Keratinocyte (primary cell): ENCODE measurements at regions not wholly inside any gene's neighbourhood (a gene's known extent, or its start where the extent isn't known, plus 50 kb on each side); places are given as distances from the start of the nearest gene placed in this dataset.

Experiments used
- DNase-seq: peaks from one replicate; pipeline ENCODE4 v3.0.0-alpha.2; 2011; ENCODE audit warnings: low read depth, missing footprints, low spot score
- FAIRE-seq: peaks from 2 replicates; lab custom pipeline; 2011; peaks lifted over from hg19 to GRCh38; lab: Jason Lieb, UNC
- H2AFZ ChIP-seq: 2 replicates; pipeline ENCODE4 v1.6.0; 2012; ENCODE audit warnings: low read length, control low read depth, inconsistent platforms; ENCODE audit not compliant: control insufficient read depth
- H3K27ac ChIP-seq: 2 replicates; pipeline ENCODE4 v1.5.1; 2011; ENCODE audit warnings: low read length; ENCODE audit not compliant: control insufficient read depth, insufficient read depth
- H3K27me3 ChIP-seq: 3 replicates; pipeline ENCODE4 v1.6.0; 2011; ENCODE audit warnings: low read length; ENCODE audit not compliant: control insufficient read depth, insufficient read depth; ENCODE audit errors: extremely low read depth
- H3K36me3 ChIP-seq, 2 experiments: 2 replicates in 1 of 2; 3 replicates in 1 of 2; pipeline ENCODE4 v1.5.1; 2011; ENCODE audit warnings: low read length in 2 of 2, mild to moderate bottlenecking in 1 of 2; ENCODE audit not compliant: control insufficient read depth in 2 of 2, insufficient read depth in 2 of 2; ENCODE audit errors: extremely low read depth in 1 of 2
- H3K4me1 ChIP-seq: 3 replicates; pipeline ENCODE4 v1.5.1; 2011; ENCODE audit warnings: low read length; ENCODE audit not compliant: control insufficient read depth, insufficient read depth; ENCODE audit errors: extremely low read depth
- H3K4me2 ChIP-seq: 3 replicates; pipeline ENCODE4 v1.6.0; 2011; ENCODE audit warnings: low read depth, low read length; ENCODE audit not compliant: control insufficient read depth, insufficient read depth; ENCODE audit errors: extremely low read depth
- H3K4me3 ChIP-seq, 3 experiments: fragments of 200-600 bp in 1 of 3; sonication (generic) in 1 of 3; 2 replicates in 2 of 3; 3 replicates in 1 of 3; pipeline ENCODE4 v1.5.1; 2011 to 2016; ENCODE audit warnings: low read length in 3 of 3, mild to moderate bottlenecking in 3 of 3, control low read depth in 2 of 3, inconsistent platforms in 1 of 3, low read depth in 1 of 3, mixed read lengths in 1 of 3, mixed run types in 1 of 3, moderate library complexity in 1 of 3; ENCODE audit not compliant: control insufficient read depth in 2 of 3, insufficient read depth in 2 of 3; ENCODE audit errors: extremely low read depth in 1 of 3
- H3K79me2 ChIP-seq: 2 replicates; pipeline ENCODE4 v1.6.0; 2012; ENCODE audit warnings: low read length; ENCODE audit not compliant: control insufficient read depth, insufficient read depth
- H3K9ac ChIP-seq: 3 replicates; pipeline ENCODE4 v1.6.0; 2011; ENCODE audit warnings: low read length; ENCODE audit not compliant: control insufficient read depth, insufficient read depth; ENCODE audit errors: extremely low read depth
- H3K9me1 ChIP-seq: 3 replicates; pipeline ENCODE4 v1.6.0; 2011; ENCODE audit warnings: low read length; ENCODE audit not compliant: control insufficient read depth, insufficient read depth; ENCODE audit errors: extremely low read depth
- H3K9me3 ChIP-seq: 2 replicates; pipeline ENCODE4 v1.5.1; 2012; ENCODE audit warnings: low read depth, low read length; ENCODE audit not compliant: control insufficient read depth
- H4K20me1 ChIP-seq: 3 replicates; pipeline ENCODE4 v1.6.0; 2011; ENCODE audit warnings: low read length; ENCODE audit not compliant: control insufficient read depth, insufficient read depth; ENCODE audit errors: extremely low read depth
- CTCF ChIP-seq, 3 experiments: IDR thresholded peaks in 1 of 3; conservative IDR thresholded peaks in 1 of 3; optimal IDR thresholded peaks in 1 of 3; 2 replicates in 2 of 3; 3 replicates in 1 of 3; pipeline versions ENCODE3 to v1.5.1; 2011; ENCODE audit warnings: low read length in 3 of 3, mild to moderate bottlenecking in 3 of 3, moderate library complexity in 2 of 3, control low read depth in 1 of 3, inconsistent platforms in 1 of 3; ENCODE audit not compliant: insufficient read depth in 2 of 3; ENCODE audit errors: extremely low read depth in 1 of 3
- EZH2 ChIP-seq: IDR thresholded peaks from one replicate; pipeline ENCODE4 v1.6.1; 2012; ENCODE audit warnings: inconsistent platforms, mild to moderate bottlenecking, low read length, moderate library complexity
- dilution Hi-C: fragments of 300-500 bp; cut with MboI; formaldehyde crosslinking; loops from one replicate; pipeline ENCODE4 v1.7.0; 2020; ENCODE audit warnings: low sequenced_read_pairs; ENCODE audit not compliant: extremely low pct_ligation_motif_present

DNA sequence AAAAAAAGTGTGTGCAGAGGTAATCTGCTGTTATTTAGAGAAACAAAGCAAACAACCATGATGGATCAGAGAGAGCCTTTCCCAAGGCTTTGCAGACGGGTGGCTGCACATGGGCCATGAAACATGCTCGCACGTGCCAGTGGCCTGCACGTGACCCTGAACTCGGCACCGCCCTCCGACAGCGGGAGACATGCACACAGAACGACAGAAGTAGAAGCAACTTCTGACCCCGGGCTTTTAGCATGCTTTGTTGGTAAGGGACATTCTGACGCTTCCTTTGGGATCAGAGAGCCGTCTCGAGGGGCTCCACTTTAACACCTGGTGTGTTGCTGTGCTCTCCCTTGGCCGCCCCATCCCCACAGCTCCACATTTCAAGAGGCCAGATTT, 112.5 kb downstream of the KCNF1 start:
- dilution Hi-C loops: no loop called here
- H3K36me3 ChIP-seq: no peaks in the 10 kb centered on the region
- H3K9me1 ChIP-seq: no peaks in the 10 kb centered on the region
- H3K9ac ChIP-seq: no peak overlapping the region
- no peak overlapping the region for H3K4me2 ChIP-seq
- H3K27me3 ChIP-seq: peaks cover 12% of the 10 kb centered on the region
- no peaks in the 10 kb centered on the region for H3K9me3 ChIP-seq
- FAIRE-seq: no peak
- H3K27ac ChIP-seq: no peak overlapping the region
- H3K79me2 ChIP-seq: no peaks in the 10 kb centered on the region
- H3K4me3 ChIP-seq: no peak overlapping the region
- TF ChIP-seq CTCF (optimal IDR thresholded peaks at IDR 0.05 in 1 of 3, IDR thresholded peaks at IDR 0.05 in 1 of 3, conservative IDR thresholded peaks at IDR 0.05 in 1 of 3; ENCODE audit: extremely low read depth in 1 of 3, insufficient read depth in 2 of 3, low read length in 3 of 3): no peak
- no peak for TF ChIP-seq EZH2
- DNase-seq: no peak
- H4K20me1 ChIP-seq: no peaks in the 10 kb centered on the region
- H2AFZ ChIP-seq: no peak overlapping the region
- H3K4me1 ChIP-seq: no peaks in the 10 kb centered on the region

DNA sequence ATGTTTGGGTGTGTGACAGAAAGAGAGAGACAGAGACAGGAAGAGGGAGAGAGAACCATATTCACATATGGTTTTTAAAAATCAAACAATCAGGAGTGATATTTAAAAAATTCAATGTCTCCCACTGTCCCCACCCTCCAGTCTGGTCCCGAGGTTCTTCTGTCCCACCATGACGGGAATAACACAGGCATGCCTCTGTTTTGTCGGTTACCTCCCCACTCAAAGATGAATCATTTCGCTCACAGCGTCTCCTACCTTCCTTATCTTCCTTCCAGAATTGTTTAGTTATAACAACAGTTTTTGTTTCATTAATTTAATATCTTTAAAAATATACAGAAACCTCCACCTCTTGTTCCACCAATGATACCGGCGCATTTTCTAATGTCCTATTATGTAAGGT, 113.0 kb downstream of the KCNF1 start:
- Histone ChIP-seq H3K4me1 (no peaks in the 10 kb centered on the region), H3K9me1 (no peaks in the 10 kb centered on the region), H4K20me1 (no peaks in the 10 kb centered on the region), H3K36me3 (no peaks in the 10 kb centered on the region), H3K27me3 (peaks cover 7% of the 10 kb centered on the region), H3K4me3 (no peak overlapping the region), H3K9ac (no peak overlapping the region), H2AFZ (no peak overlapping the region), H3K4me2 (no peak overlapping the region), H3K27ac (no peak overlapping the region), H3K79me2 (no peaks in the 10 kb centered on the region), H3K9me3 (no peaks in the 10 kb centered on the region)
- FAIRE-seq: no peak
- no peak for TF ChIP-seq CTCF (optimal IDR thresholded peaks at IDR 0.05 in 1 of 3, IDR thresholded peaks at IDR 0.05 in 1 of 3, conservative IDR thresholded peaks at IDR 0.05 in 1 of 3; ENCODE audit: extremely low read depth in 1 of 3, insufficient read depth in 2 of 3, low read length in 3 of 3)
- dilution Hi-C loops: no loop called here
- DNase-seq: no peak
